H1 (cell line): ENCODE measurements at regions not wholly inside any gene's neighbourhood (a gene's known extent, or its start where the extent isn't known, plus 50 kb on each side); places are given as distances from the start of the nearest gene placed in this dataset.

Experiments used
- CBX8 ChIP-seq: fragments of 300-800, 300-1000 bp; sonication (generic); IDR thresholded peaks from 2 replicates; pipeline ENCODE4 v1.7.1; 2016; ENCODE audit warnings: low read depth, low read length, borderline replicate concordance
- FOSL1 ChIP-seq: IDR thresholded peaks from 2 replicates; pipeline ENCODE4 v1.6.1; 2011; ENCODE audit warnings: mild to moderate bottlenecking, low read depth, low read length, moderate library complexity; ENCODE audit not compliant: insufficient read depth
- KDM4A ChIP-seq: IDR thresholded peaks from one replicate; pipeline ENCODE4 v1.7.1; 2012; ENCODE audit warnings: low read depth, mild to moderate bottlenecking, moderate library complexity, low read length, inconsistent platforms; ENCODE audit not compliant: severe bottlenecking
- RAD21 ChIP-seq, 2 experiments: IDR thresholded peaks in 1 of 2; conservative IDR thresholded peaks in 1 of 2; 2 replicates each; pipeline ENCODE4 v1.6.1; 2011; ENCODE audit warnings: low read depth in 2 of 2, low read length in 2 of 2, improper control_type of control experiment in 1 of 2, inconsistent platforms in 1 of 2, mild to moderate bottlenecking in 1 of 2, moderate library complexity in 1 of 2
- RXRA ChIP-seq: IDR thresholded peaks from 2 replicates; pipeline ENCODE4 v1.6.1; 2011; ENCODE audit warnings: low read depth, mild to moderate bottlenecking, low read length, moderate library complexity; ENCODE audit not compliant: insufficient read depth
- SP1 ChIP-seq: IDR thresholded peaks from 2 replicates; pipeline ENCODE4 v1.6.1; 2011; ENCODE audit warnings: low read depth, low read length
- TF ChIP-seq, protein P1 (sequence below): fragments of 300-600 bp; sonication (generic); IDR thresholded peaks from 2 replicates; pipeline ENCODE4 v1.7.1; 2012; ENCODE audit warnings: low read length, moderate library complexity, mild to moderate bottlenecking, inconsistent platforms; ENCODE audit not compliant: insufficient replicate concordance
- TF ChIP-seq, protein P2 (sequence below): IDR thresholded peaks from 2 replicates; pipeline ENCODE4 v1.6.1; 2012; ENCODE audit warnings: inconsistent platforms

DNA sequence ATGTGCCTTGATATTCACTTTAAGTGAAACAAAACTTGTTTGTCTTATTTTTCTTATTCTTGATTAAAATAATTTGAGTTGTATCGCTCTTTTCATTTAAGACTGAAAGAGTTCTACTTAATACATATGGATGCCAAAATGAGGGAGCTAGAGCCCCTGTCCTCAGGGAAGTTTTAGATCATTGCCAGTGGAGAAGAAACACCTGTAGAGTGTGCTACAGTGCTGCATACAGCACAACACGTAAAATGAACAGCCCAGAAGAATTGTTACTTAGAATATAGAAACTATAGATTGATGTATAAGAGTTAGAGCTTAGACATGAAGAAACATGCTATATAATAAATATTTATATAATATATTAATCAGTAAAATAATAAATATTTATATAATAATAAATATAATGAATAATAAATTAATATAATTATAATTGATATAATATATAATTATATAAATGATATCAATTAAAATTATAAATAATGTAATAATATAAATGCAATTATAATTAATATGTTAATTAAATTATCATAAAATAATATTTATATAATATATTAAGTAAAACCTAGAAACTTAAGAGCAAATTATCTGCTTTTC is 1234.7 kb downstream of the ROBO2 start (continued):
- TF ChIP-seq, protein P1, sequence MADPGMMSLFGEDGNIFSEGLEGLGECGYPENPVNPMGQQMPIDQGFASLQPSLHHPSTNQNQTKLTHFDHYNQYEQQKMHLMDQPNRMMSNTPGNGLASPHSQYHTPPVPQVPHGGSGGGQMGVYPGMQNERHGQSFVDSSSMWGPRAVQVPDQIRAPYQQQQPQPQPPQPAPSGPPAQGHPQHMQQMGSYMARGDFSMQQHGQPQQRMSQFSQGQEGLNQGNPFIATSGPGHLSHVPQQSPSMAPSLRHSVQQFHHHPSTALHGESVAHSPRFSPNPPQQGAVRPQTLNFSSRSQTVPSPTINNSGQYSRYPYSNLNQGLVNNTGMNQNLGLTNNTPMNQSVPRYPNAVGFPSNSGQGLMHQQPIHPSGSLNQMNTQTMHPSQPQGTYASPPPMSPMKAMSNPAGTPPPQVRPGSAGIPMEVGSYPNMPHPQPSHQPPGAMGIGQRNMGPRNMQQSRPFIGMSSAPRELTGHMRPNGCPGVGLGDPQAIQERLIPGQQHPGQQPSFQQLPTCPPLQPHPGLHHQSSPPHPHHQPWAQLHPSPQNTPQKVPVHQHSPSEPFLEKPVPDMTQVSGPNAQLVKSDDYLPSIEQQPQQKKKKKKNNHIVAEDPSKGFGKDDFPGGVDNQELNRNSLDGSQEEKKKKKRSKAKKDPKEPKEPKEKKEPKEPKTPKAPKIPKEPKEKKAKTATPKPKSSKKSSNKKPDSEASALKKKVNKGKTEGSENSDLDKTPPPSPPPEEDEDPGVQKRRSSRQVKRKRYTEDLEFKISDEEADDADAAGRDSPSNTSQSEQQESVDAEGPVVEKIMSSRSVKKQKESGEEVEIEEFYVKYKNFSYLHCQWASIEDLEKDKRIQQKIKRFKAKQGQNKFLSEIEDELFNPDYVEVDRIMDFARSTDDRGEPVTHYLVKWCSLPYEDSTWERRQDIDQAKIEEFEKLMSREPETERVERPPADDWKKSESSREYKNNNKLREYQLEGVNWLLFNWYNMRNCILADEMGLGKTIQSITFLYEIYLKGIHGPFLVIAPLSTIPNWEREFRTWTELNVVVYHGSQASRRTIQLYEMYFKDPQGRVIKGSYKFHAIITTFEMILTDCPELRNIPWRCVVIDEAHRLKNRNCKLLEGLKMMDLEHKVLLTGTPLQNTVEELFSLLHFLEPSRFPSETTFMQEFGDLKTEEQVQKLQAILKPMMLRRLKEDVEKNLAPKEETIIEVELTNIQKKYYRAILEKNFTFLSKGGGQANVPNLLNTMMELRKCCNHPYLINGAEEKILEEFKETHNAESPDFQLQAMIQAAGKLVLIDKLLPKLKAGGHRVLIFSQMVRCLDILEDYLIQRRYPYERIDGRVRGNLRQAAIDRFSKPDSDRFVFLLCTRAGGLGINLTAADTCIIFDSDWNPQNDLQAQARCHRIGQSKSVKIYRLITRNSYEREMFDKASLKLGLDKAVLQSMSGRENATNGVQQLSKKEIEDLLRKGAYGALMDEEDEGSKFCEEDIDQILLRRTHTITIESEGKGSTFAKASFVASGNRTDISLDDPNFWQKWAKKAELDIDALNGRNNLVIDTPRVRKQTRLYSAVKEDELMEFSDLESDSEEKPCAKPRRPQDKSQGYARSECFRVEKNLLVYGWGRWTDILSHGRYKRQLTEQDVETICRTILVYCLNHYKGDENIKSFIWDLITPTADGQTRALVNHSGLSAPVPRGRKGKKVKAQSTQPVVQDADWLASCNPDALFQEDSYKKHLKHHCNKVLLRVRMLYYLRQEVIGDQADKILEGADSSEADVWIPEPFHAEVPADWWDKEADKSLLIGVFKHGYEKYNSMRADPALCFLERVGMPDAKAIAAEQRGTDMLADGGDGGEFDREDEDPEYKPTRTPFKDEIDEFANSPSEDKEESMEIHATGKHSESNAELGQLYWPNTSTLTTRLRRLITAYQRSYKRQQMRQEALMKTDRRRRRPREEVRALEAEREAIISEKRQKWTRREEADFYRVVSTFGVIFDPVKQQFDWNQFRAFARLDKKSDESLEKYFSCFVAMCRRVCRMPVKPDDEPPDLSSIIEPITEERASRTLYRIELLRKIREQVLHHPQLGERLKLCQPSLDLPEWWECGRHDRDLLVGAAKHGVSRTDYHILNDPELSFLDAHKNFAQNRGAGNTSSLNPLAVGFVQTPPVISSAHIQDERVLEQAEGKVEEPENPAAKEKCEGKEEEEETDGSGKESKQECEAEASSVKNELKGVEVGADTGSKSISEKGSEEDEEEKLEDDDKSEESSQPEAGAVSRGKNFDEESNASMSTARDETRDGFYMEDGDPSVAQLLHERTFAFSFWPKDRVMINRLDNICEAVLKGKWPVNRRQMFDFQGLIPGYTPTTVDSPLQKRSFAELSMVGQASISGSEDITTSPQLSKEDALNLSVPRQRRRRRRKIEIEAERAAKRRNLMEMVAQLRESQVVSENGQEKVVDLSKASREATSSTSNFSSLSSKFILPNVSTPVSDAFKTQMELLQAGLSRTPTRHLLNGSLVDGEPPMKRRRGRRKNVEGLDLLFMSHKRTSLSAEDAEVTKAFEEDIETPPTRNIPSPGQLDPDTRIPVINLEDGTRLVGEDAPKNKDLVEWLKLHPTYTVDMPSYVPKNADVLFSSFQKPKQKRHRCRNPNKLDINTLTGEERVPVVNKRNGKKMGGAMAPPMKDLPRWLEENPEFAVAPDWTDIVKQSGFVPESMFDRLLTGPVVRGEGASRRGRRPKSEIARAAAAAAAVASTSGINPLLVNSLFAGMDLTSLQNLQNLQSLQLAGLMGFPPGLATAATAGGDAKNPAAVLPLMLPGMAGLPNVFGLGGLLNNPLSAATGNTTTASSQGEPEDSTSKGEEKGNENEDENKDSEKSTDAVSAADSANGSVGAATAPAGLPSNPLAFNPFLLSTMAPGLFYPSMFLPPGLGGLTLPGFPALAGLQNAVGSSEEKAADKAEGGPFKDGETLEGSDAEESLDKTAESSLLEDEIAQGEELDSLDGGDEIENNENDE = no peak
- no peak for TF ChIP-seq KDM4A
- no peak for TF ChIP-seq SP1
- no peak for TF ChIP-seq FOSL1
- peak; percentile 76 to 81 for TF ChIP-seq RAD21 (IDR thresholded peaks at IDR 0.05 in 1 of 2, conservative IDR thresholded peaks at IDR 0.05 in 1 of 2; ENCODE audit: low read depth in 2 of 2, low read length in 2 of 2)
- TF ChIP-seq RXRA = no peak
- TF ChIP-seq, protein P2, sequence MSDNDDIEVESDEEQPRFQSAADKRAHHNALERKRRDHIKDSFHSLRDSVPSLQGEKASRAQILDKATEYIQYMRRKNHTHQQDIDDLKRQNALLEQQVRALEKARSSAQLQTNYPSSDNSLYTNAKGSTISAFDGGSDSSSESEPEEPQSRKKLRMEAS = no peak
- no peak for TF ChIP-seq CBX8
